GM23338 (cell line): ENCODE measurements at regions not wholly inside any gene's neighbourhood (a gene's known extent, or its start where the extent isn't known, plus 50 kb on each side); places are given as distances from the start of the nearest gene placed in this dataset.

Experiments
- ATAC-seq: fragments of 200-7000 bp; cut with Tn5 transposase; 3 replicates; pipeline ENCODE4 v1.9.1; 2020
- DNase-seq: peaks from one replicate; pipeline ENCODE4 v3.0.0-alpha.2; 2015; ENCODE audit warnings: low spot score
- H2AFZ ChIP-seq: fragments of 200-600 bp; sonication (generic); 2 replicates; pipeline ENCODE4 v1.8.0; 2016; ENCODE audit warnings: antibody characterized with exemption, mild to moderate bottlenecking, moderate library complexity
- H3F3A ChIP-seq: fragments of 200-600 bp; sonication (generic); replicated peaks from 2 replicates; pipeline ENCODE4 v1.8.0; 2017; ENCODE audit warnings: antibody characterized with exemption, mixed run types, low read depth
- H3K27ac ChIP-seq: fragments of 200-600 bp; sonication (generic); 2 replicates; pipeline ENCODE4 v1.6.1; 2016; ENCODE audit warnings: low read depth
- H3K27me3 ChIP-seq: fragments of 200-600 bp; sonication (generic); 2 replicates; pipeline ENCODE4 v1.8.0; 2016; ENCODE audit warnings: mild to moderate bottlenecking, mixed run types, moderate library complexity; ENCODE audit not compliant: insufficient read depth
- H3K36me3 ChIP-seq: fragments of 200-600 bp; sonication (generic); 2 replicates; pipeline ENCODE4 v1.8.0; 2016; ENCODE audit warnings: mild to moderate bottlenecking; ENCODE audit not compliant: insufficient read depth
- H3K4me1 ChIP-seq: fragments of 200-600 bp; sonication (generic); 2 replicates; pipeline ENCODE4 v1.8.0; 2016; ENCODE audit warnings: mild to moderate bottlenecking, moderate library complexity; ENCODE audit not compliant: insufficient read depth
- H3K4me2 ChIP-seq: fragments of 200-600 bp; sonication (generic); 2 replicates; pipeline ENCODE4 v1.7.1; 2017; ENCODE audit warnings: mixed run types
- H3K4me3 ChIP-seq: fragments of 200-600 bp; sonication (generic); 2 replicates; pipeline ENCODE4 v1.6.1; 2016; ENCODE audit warnings: mixed run types
- H3K79me2 ChIP-seq: fragments of 200-600 bp; sonication (generic); replicated peaks from 2 replicates; pipeline ENCODE4 v1.8.0; 2017; ENCODE audit warnings: mild to moderate bottlenecking; ENCODE audit not compliant: insufficient read depth
- H3K9me2 ChIP-seq: fragments of 200-600 bp; sonication (generic); 2 replicates; pipeline ENCODE4 v1.8.0; 2017; ENCODE audit not compliant: insufficient read depth
- H4K20me1 ChIP-seq: fragments of 200-600 bp; sonication (generic); replicated peaks from 2 replicates; pipeline ENCODE4 v1.8.0; 2017; ENCODE audit warnings: mild to moderate bottlenecking; ENCODE audit not compliant: insufficient read depth
- H3K27ac Mint-ChIP-seq: 2 replicates; pipeline ENCODE4 v1.8.0; 2020; ENCODE audit warnings: inconsistent platforms, mild to moderate bottlenecking, moderate library complexity, mixed read lengths
- H3K27me3 Mint-ChIP-seq: 3 replicates; pipeline ENCODE4 v1.8.0; 2022; ENCODE audit warnings: low read depth, mild to moderate bottlenecking, moderate library complexity, mixed read lengths, inconsistent platforms; ENCODE audit not compliant: insufficient read depth, poor library complexity
- H3K36me3 Mint-ChIP-seq: 3 replicates; pipeline ENCODE4 v1.8.0; 2021; ENCODE audit warnings: low read depth, mild to moderate bottlenecking, inconsistent platforms, moderate library complexity, mixed read lengths
- H3K4me1 Mint-ChIP-seq: 3 replicates; pipeline ENCODE4 v1.8.0; 2020; ENCODE audit warnings: mild to moderate bottlenecking, inconsistent platforms, mixed read lengths
- H3K4me3 Mint-ChIP-seq: 3 replicates; pipeline ENCODE4 v1.8.0; 2021; ENCODE audit warnings: moderate library complexity, mild to moderate bottlenecking, inconsistent platforms, mixed read lengths
- H3K9me3 Mint-ChIP-seq: 3 replicates; pipeline ENCODE4 v1.8.0; 2020; ENCODE audit warnings: moderate library complexity, mild to moderate bottlenecking, inconsistent platforms, mixed read lengths
- CREB1 ChIP-seq: fragments of 250-450 bp; sonication (Bioruptor Pico); IDR thresholded peaks from 2 replicates; pipeline ENCODE4 v1.5.0; 2020; ENCODE audit warnings: low read depth, mild to moderate bottlenecking, moderate library complexity
- EZH2 ChIP-seq: fragments of 200-600 bp; sonication (generic); IDR thresholded peaks from one replicate; pipeline ENCODE4 v1.8.0; 2017; ENCODE audit warnings: antibody characterized with exemption, mild to moderate bottlenecking, low read depth; ENCODE audit not compliant: unreplicated experiment
- EZH2phosphoT487 ChIP-seq: fragments of 200-600 bp; sonication (generic); IDR thresholded peaks from one replicate; pipeline ENCODE4 v1.8.1; 2018; ENCODE audit warnings: antibody characterized with exemption; ENCODE audit not compliant: unreplicated experiment
- JUNB ChIP-seq: IDR thresholded peaks from one replicate; pipeline ENCODE4 v1.6.1; 2016; ENCODE audit warnings: antibody characterized with exemption; ENCODE audit not compliant: unreplicated experiment
- NANOG ChIP-seq: IDR thresholded peaks from 2 replicates; pipeline ENCODE4 v1.6.1; 2016; ENCODE audit warnings: antibody characterized with exemption, borderline replicate concordance
- POLR2AphosphoS5 ChIP-seq: IDR thresholded peaks from 2 replicates; pipeline ENCODE4 v1.6.1; 2016; ENCODE audit warnings: antibody characterized with exemption, low read depth
- STAT1 ChIP-seq: IDR thresholded peaks from one replicate; pipeline ENCODE4 v1.6.1; 2016; ENCODE audit warnings: antibody characterized with exemption; ENCODE audit not compliant: unreplicated experiment
- ZNF114 ChIP-seq: fragments of 250-450 bp; sonication (Bioruptor Pico); IDR thresholded peaks from 2 replicates; pipeline ENCODE4 v1.5.0; 2020; ENCODE audit warnings: mild to moderate bottlenecking, moderate library complexity
- ZNF331 ChIP-seq: fragments of 250-450 bp; sonication (Bioruptor Pico); IDR thresholded peaks from 2 replicates; pipeline ENCODE4 v1.5.0; 2020; ENCODE audit warnings: low read depth, mild to moderate bottlenecking, moderate library complexity
- TF ChIP-seq, protein P1 (sequence below), 2 experiments: fragments of 200-600 bp in 1 of 2; sonication (generic) in 1 of 2; conservative IDR thresholded peaks; 2 replicates each; pipeline versions ENCODE4 v1.5.1 to v1.6.1; 2016 to 2017; ENCODE audit warnings: antibody characterized with exemption in 2 of 2, low read depth in 2 of 2, mild to moderate bottlenecking in 2 of 2, moderate library complexity in 1 of 2
- TF ChIP-seq, protein P2 (sequence below): IDR thresholded peaks from 2 replicates; pipeline ENCODE4 v1.6.1; 2016; ENCODE audit warnings: antibody characterized with exemption
- TF ChIP-seq, protein P3 (sequence below): fragments of 250-450 bp; sonication (Bioruptor Pico); IDR thresholded peaks from 2 replicates; pipeline ENCODE4 v1.5.0; 2020; ENCODE audit warnings: mild to moderate bottlenecking, moderate library complexity
- TF ChIP-seq, protein P4 (sequence below): IDR thresholded peaks from one replicate; pipeline ENCODE4 v1.6.1; 2018; ENCODE audit warnings: antibody characterized with exemption; ENCODE audit not compliant: unreplicated experiment

DNA sequence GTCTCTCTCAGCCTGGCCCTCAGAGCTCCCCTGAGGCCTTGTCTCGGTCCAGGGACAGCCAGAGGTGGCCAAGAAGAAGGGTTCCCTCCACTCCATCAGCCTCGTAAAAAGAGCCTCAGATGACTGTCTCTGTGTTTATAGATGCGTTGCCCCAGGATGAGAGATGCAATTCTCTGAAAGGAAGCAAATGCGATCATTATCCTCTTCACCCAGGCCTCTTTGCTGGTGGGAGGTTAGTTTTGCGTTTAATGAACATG lies 90.4 kb downstream of the YTHDF1 start:
- Mint-ChIP-seq H3K4me1 (peaks cover 17% of the 10 kb centered on the region), H3K27me3 (peaks cover 10% of the 10 kb centered on the region), H3K9me3 (no peaks in the 10 kb centered on the region; the same call in 1 of the 3 replicates), H3K36me3 (no peaks in the 10 kb centered on the region), H3K4me3 (no peak overlapping the region), H3K27ac (no peak overlapping the region)
- no peaks in the 10 kb centered on the region for H3F3A ChIP-seq
- no peak for TF ChIP-seq NANOG
- no peak for TF ChIP-seq ZNF331 (CRISPR knock-in tag)
- TF ChIP-seq, protein P1, sequence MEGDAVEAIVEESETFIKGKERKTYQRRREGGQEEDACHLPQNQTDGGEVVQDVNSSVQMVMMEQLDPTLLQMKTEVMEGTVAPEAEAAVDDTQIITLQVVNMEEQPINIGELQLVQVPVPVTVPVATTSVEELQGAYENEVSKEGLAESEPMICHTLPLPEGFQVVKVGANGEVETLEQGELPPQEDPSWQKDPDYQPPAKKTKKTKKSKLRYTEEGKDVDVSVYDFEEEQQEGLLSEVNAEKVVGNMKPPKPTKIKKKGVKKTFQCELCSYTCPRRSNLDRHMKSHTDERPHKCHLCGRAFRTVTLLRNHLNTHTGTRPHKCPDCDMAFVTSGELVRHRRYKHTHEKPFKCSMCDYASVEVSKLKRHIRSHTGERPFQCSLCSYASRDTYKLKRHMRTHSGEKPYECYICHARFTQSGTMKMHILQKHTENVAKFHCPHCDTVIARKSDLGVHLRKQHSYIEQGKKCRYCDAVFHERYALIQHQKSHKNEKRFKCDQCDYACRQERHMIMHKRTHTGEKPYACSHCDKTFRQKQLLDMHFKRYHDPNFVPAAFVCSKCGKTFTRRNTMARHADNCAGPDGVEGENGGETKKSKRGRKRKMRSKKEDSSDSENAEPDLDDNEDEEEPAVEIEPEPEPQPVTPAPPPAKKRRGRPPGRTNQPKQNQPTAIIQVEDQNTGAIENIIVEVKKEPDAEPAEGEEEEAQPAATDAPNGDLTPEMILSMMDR (conservative IDR thresholded peaks at IDR 0.05; ENCODE audit: low read depth in 2 of 2): no peak
- TF ChIP-seq, protein P2, sequence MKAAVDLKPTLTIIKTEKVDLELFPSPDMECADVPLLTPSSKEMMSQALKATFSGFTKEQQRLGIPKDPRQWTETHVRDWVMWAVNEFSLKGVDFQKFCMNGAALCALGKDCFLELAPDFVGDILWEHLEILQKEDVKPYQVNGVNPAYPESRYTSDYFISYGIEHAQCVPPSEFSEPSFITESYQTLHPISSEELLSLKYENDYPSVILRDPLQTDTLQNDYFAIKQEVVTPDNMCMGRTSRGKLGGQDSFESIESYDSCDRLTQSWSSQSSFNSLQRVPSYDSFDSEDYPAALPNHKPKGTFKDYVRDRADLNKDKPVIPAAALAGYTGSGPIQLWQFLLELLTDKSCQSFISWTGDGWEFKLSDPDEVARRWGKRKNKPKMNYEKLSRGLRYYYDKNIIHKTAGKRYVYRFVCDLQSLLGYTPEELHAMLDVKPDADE: no peak
- no peak for TF ChIP-seq CREB1 (CRISPR knock-in tag)
- TF ChIP-seq, protein P3, sequence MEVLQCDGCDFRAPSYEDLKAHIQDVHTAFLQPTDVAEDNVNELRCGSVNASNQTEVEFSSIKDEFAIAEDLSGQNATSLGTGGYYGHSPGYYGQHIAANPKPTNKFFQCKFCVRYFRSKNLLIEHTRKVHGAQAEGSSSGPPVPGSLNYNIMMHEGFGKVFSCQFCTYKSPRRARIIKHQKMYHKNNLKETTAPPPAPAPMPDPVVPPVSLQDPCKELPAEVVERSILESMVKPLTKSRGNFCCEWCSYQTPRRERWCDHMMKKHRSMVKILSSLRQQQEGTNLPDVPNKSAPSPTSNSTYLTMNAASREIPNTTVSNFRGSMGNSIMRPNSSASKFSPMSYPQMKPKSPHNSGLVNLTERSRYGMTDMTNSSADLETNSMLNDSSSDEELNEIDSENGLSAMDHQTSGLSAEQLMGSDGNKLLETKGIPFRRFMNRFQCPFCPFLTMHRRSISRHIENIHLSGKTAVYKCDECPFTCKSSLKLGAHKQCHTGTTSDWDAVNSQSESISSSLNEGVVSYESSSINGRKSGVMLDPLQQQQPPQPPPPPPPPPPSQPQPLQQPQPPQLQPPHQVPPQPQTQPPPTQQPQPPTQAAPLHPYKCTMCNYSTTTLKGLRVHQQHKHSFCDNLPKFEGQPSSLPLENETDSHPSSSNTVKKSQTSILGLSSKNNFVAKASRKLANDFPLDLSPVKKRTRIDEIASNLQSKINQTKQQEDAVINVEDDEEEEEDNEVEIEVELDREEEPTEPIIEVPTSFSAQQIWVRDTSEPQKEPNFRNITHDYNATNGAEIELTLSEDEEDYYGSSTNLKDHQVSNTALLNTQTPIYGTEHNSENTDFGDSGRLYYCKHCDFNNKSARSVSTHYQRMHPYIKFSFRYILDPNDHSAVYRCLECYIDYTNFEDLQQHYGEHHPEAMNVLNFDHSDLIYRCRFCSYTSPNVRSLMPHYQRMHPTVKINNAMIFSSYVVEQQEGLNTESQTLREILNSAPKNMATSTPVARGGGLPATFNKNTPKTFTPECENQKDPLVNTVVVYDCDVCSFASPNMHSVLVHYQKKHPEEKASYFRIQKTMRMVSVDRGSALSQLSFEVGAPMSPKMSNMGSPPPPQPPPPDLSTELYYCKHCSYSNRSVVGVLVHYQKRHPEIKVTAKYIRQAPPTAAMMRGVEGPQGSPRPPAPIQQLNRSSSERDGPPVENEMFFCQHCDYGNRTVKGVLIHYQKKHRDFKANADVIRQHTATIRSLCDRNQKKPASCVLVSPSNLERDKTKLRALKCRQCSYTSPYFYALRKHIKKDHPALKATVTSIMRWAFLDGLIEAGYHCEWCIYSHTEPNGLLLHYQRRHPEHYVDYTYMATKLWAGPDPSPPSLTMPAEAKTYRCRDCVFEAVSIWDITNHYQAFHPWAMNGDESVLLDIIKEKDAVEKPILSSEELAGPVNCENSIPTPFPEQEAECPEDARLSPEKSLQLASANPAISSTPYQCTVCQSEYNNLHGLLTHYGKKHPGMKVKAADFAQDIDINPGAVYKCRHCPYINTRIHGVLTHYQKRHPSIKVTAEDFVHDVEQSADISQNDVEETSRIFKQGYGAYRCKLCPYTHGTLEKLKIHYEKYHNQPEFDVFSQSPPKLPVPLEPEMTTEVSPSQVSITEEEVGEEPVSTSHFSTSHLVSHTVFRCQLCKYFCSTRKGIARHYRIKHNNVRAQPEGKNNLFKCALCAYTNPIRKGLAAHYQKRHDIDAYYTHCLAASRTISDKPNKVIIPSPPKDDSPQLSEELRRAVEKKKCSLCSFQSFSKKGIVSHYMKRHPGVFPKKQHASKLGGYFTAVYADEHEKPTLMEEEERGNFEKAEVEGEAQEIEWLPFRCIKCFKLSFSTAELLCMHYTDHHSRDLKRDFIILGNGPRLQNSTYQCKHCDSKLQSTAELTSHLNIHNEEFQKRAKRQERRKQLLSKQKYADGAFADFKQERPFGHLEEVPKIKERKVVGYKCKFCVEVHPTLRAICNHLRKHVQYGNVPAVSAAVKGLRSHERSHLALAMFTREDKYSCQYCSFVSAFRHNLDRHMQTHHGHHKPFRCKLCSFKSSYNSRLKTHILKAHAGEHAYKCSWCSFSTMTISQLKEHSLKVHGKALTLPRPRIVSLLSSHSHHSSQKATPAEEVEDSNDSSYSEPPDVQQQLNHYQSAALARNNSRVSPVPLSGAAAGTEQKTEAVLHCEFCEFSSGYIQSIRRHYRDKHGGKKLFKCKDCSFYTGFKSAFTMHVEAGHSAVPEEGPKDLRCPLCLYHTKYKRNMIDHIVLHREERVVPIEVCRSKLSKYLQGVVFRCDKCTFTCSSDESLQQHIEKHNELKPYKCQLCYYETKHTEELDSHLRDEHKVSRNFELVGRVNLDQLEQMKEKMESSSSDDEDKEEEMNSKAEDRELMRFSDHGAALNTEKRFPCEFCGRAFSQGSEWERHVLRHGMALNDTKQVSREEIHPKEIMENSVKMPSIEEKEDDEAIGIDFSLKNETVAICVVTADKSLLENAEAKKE (CRISPR knock-in tag): no peak
- no peak for TF ChIP-seq STAT1
- TF ChIP-seq JUNB: no peak
- no peak for TF ChIP-seq POLR2AphosphoS5
- TF ChIP-seq, protein P4, sequence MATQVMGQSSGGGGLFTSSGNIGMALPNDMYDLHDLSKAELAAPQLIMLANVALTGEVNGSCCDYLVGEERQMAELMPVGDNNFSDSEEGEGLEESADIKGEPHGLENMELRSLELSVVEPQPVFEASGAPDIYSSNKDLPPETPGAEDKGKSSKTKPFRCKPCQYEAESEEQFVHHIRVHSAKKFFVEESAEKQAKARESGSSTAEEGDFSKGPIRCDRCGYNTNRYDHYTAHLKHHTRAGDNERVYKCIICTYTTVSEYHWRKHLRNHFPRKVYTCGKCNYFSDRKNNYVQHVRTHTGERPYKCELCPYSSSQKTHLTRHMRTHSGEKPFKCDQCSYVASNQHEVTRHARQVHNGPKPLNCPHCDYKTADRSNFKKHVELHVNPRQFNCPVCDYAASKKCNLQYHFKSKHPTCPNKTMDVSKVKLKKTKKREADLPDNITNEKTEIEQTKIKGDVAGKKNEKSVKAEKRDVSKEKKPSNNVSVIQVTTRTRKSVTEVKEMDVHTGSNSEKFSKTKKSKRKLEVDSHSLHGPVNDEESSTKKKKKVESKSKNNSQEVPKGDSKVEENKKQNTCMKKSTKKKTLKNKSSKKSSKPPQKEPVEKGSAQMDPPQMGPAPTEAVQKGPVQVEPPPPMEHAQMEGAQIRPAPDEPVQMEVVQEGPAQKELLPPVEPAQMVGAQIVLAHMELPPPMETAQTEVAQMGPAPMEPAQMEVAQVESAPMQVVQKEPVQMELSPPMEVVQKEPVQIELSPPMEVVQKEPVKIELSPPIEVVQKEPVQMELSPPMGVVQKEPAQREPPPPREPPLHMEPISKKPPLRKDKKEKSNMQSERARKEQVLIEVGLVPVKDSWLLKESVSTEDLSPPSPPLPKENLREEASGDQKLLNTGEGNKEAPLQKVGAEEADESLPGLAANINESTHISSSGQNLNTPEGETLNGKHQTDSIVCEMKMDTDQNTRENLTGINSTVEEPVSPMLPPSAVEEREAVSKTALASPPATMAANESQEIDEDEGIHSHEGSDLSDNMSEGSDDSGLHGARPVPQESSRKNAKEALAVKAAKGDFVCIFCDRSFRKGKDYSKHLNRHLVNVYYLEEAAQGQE: no peak
- no peak for TF ChIP-seq EZH2phosphoT487
- no peak for TF ChIP-seq EZH2
- TF ChIP-seq ZNF114 (CRISPR knock-in tag): no peak
- no peaks in the 10 kb centered on the region for H3K79me2 ChIP-seq
- H3K4me2 ChIP-seq: no peak overlapping the region
- no peaks in the 10 kb centered on the region for H3K36me3 ChIP-seq
- DNase-seq (no peak), ATAC-seq (no peak)
- no peaks in the 10 kb centered on the region for H4K20me1 ChIP-seq
- H3K27me3 ChIP-seq: no peaks in the 10 kb centered on the region
- no peak overlapping the region for H2AFZ ChIP-seq
- no peak overlapping the region for H3K27ac ChIP-seq
- H3K9me2 ChIP-seq: no peaks in the 10 kb centered on the region
- peaks cover 3% of the 10 kb centered on the region; the same call in 1 of the 2 replicates for H3K4me1 ChIP-seq
- H3K4me3 ChIP-seq: no peak overlapping the region
